ENCODE measurements at regions not wholly inside any gene's neighbourhood (a gene's known extent, or its start where the extent isn't known, plus 50 kb on each side); places are given as distances from the start of the nearest gene placed in this dataset.
"Not testable (repeated sequence)": the region's sequence is repeated elsewhere in the genome, so short reads cannot be mapped to it uniquely, and the experiment has no call there.

DNA sequence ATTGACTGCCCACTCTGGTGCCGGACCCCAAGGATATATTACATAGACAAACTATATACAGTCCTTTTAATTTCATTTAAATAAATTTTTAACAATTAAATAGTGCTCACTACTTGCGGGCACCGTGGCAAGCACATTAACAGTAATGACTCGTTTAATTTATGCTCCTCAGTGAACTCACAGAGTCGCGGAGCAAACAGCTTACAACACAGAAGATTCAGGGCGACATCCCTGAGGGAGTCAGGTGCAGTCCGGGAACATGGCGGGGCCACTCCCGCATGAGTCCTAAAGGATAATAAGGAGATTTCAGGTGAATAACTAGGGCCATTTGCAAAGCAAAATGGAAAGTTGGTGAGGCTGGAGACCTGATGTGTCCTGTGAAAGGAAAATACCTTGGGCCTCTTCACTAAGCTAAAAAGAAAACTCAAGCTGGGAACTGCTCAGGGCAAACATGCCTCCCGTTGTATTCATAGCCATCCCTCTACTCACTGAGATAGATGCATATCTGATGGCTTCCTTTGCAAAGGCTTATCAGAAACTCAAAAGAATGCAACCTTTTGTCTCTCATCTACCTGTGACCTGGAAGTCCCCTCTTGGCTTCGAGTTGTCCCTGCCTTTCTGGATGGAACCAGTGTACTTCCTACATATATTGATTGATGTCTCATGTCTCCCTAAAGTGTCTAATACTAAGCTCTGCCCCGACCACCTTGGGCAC lies 125.6 kb downstream of the KLF6 start:
- no peak for DNase-seq (ENCODE audit: low read depth)

GRCh38 chr10:3658766-3659165 lies 126.2 kb downstream of the KLF6 start:
- no peak for DNase-seq (ENCODE audit: low read depth)

GRCh38 chr10:3656214-3656613 lies 128.8 kb downstream of the KLF6 start:
- DNase-seq (ENCODE audit: low read depth) = no peak

- DNase-seq (ENCODE audit: low read depth) = no peak
Measured at GRCh38 chr10:3655528-3655927, 129.5 kb downstream of the KLF6 start.

- DNase-seq (ENCODE audit: low read depth) = no peak
Measured at GRCh38 chr10:3654980-3655379, 130.0 kb downstream of the KLF6 start.

DNA sequence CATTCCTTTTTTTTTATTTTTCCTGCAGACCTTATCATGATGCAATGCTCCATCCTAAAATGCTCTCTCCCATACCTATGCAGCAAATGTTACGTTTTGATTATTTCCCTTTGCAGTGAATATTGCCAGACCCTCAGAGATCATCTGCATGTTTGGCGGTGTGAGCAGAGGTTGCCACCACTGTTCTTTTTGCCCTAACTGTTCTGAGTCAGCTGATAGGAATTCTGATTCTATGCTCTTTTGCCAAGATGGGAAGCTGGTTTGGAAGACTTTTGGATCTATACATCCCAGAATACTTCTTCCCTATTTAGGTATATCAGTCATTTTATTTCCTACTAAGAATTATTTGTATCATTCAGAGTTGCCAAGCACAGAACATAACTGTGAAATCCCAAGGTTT lies 130.5 kb downstream of the KLF6 start:
- no peak for DNase-seq (ENCODE audit: low read depth)

DNA sequence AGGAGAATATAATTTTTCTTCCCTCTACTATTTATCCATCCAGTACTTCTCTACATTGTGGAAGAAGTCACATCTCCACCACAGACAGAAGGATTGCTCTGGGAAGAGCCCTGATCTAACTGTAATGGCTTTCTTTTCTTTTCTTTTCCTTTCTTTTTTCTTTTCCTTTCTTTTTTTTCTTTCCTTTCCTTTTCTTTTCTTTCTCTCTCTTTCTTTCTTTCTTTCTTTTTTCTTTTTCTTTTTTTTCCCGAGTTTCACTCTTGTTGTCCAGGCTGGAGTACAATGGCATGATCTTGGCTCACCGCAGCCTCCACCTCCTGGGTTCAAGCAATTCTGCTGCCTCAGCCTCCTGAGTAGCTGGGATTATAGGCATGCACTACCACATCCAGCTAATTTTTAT lies 131.7 kb downstream of the KLF6 start:
- DNase-seq (ENCODE audit: low read depth) = not testable (repeated sequence)

DNA sequence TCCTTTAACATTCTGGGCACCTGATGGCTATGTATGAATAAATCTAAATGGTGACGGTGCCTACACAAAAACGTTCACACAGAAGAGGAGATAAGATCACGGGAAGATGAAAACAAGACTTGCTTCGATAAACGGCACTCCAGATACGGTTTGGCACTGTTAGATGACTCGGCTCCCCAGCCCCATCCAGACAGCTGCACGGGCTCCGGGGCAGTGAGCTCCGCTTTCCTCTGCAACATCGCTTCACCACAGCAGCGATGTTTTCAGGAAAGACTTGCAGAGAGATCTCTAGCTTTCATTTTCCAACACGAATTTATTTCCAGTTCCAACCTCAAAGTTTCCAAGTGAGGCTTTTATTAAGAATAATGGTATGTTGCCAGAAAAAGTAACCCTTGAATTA lies 132.1 kb downstream of the KLF6 start:
- DNase-seq (ENCODE audit: low read depth) = no peak

GRCh38 chr10:3651969-3652653 lies 132.9 kb downstream of the KLF6 start:
- DNase-seq (ENCODE audit: low read depth) = no peak

- DNase-seq (ENCODE audit: low read depth) = no peak
Measured at GRCh38 chr10:3648576-3648975, 136.4 kb downstream of the KLF6 start.

- DNase-seq (ENCODE audit: low read depth) = no peak
Measured at GRCh38 chr10:3648170-3648569, 136.8 kb downstream of the KLF6 start.

GRCh38 chr10:3647074-3647473 lies 137.9 kb downstream of the KLF6 start:
- no peak for DNase-seq (ENCODE audit: low read depth)

GRCh38 chr10:3645406-3645805 lies 139.6 kb downstream of the KLF6 start:
- no peak for DNase-seq (ENCODE audit: low read depth)

DNA sequence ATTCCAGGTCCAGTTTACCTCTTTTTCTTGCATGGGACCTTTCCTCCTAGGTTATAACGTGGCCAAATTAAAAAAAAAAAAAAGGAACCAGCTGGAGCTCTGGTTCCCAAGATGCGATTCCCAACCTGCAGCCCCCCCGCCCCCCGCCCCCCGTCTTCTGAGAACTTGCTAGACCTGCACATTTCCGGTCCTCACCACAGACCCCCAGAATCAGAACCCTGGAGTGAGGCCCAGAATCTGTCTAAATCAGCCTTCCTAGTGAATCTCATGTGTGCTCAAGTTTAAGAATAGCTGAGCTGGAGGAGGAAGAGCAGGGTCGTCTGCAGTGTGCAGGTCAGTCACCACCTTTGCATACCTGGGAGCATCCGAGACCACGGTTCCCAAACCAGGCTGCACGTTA lies 144.2 kb downstream of the KLF6 start:
- no peak for DNase-seq (ENCODE audit: low read depth)

GRCh38 chr10:3639546-3639945 lies 145.5 kb downstream of the KLF6 start:
- DNase-seq (ENCODE audit: low read depth) = no peak

DNA sequence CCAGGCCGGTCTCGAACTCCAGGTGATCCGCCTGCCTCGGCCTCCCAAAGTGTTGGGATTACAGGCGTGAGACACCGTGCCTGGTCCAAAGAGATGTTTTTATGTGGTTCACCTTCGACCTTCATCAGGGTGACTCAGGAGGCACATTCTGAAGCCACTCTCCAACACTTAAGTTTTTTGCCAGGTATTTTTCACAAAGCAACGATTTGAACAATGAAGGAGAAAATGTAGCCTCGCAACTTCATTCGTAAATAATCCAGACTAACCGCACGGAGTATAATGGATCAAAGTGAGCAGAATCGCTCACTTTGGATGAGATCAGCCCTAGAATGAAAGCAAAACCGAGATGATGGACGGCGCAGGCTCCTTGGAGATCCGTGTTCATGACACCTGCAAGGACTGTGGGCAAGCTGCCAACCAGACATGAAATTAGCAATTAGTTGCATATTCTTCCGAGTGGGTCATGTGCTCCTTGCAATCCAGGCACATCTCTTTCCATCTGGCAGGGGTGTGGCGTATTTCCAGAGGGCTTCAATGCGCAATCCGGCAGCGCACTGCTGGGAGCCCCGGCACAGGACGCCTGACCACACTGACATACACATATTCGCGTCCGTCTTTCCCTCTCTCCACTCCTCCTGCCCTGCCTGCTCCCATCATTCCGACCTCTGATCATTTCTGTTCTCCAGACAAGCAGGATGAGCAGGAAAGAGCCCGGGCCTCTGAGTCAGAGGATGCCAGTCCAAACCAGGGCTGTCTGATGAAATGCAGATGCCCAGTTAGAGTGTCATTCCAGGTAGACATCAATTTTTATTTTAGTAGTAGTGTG lies 148.4 kb downstream of the KLF6 start:
- no peak for DNase-seq (ENCODE audit: low read depth)

DNA sequence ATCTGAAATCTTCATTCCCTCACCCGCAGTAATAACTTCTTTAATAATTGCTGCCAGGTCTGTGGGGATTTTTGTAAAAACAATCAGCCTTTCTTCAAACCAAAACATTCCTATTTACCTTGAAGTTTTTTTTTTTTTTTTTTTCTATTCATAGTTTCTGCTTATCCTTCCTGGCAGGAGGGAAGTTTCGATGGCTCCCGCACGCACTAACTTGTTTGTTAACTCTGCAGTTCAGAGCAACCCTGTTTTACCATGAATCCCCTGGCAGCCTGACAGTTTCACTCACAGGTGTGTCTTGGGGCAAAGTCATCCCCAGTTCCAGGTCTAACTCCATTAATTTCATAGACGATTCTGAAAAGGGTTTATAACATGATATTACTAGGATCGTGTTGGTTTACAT lies 149.3 kb downstream of the KLF6 start:
- no peak for DNase-seq (ENCODE audit: low read depth)

DNA sequence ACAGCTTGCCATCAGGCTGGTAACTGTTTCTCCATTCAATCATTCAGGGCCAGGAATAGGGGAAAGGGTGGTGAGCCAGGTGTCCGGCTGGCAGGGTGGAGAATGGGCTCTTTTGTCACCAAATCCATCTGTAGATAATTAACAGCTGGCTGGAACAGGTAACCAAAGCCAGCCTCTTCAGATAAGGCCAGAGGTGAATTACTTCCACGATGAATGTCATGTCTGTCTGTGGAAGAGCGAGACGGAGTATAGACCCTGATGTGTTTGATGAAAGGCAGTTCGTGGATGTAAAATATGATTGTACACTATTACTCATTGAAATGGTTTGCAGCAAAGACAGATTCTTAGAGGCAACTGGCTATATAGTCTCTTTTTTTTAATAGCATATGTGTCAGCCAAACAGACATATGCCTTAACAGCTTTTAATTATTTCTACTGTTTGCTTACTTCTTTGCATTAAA lies 149.8 kb downstream of the KLF6 start:
- DNase-seq (ENCODE audit: low read depth) = no peak

GRCh38 chr10:3634646-3635045 lies 150.4 kb downstream of the KLF6 start:
- not testable (repeated sequence) for DNase-seq (ENCODE audit: low read depth)

- DNase-seq (ENCODE audit: low read depth) = no peak
Measured at GRCh38 chr10:3631701-3632330, 153.2 kb downstream of the KLF6 start.

DNA sequence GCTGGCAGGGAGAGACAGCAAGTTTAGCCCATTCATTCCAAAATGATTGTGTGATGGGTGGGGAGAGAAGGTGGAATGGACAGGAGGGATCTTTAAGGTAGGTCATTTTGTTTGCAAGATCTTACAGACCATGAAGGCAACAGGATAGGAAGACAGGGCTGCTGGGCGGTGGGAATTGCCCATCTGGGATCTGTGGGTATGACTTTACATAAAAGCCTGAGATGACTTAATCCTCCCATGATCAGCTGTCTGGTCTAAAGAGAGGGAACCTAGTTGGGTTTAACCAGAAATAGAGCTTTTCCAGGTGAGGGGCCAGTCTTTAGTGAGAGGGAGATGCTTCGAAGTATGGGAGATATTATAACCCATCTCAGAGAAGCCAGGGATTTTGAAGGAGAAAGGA lies 153.7 kb downstream of the KLF6 start:
- no peak for DNase-seq (ENCODE audit: low read depth)

GRCh38 chr10:3625959-3626751 lies 158.9 kb downstream of the KLF6 start:
- DNase-seq (ENCODE audit: low read depth) = no peak

All from activated T-helper 1 cell treated with Interleukin-2 at 50 U/mL for 16 hours (primary cell).